Activated CD4-positive, alpha-beta T cell treated with anti-CD3 and anti-CD28 coated beads, Interleukin-2, amount 10 ng/mL, durations not matched to agents 7 days and 5 days (primary cell): ENCODE measurements at regions not wholly inside any gene's neighbourhood (a gene's known extent, or its start where the extent isn't known, plus 50 kb on each side); places are given as distances from the start of the nearest gene placed in this dataset.
"Not testable (repeated sequence)": the region's sequence is repeated elsewhere in the genome, so short reads cannot be mapped to it uniquely, and the experiment has no call there.

ENCODE experiments used
- CTCF ChIA-PET: fragments of 350-600 bp; sonication (Branson Sonifier 250); formaldehyde crosslinking; loops from one replicate; lab custom pipeline; 2021; ENCODE audit warnings: antibody characterized with exemption; lab: Charles Lee
- POLR2A ChIA-PET: fragments of 350-600 bp; sonication (Branson Sonifier 250); formaldehyde crosslinking; loops from one replicate; lab custom pipeline; 2021; ENCODE audit warnings: antibody characterized with exemption; lab: Charles Lee
- DNase-seq: peaks from one replicate; pipeline ENCODE4 v3.0.0-alpha.2; 2020
- H3K27ac Mint-ChIP-seq: one replicate; pipeline ENCODE4 v1.8.0; 2021; ENCODE audit warnings: mild to moderate bottlenecking, moderate library complexity, mixed read lengths
- H3K27me3 Mint-ChIP-seq: one replicate; pipeline ENCODE4 v1.8.0; 2021; ENCODE audit warnings: mixed read lengths
- H3K36me3 Mint-ChIP-seq: one replicate; pipeline ENCODE4 v1.8.0; 2021; ENCODE audit warnings: low read depth, mixed read lengths
- H3K4me1 Mint-ChIP-seq: one replicate; pipeline ENCODE4 v1.8.0; 2021; ENCODE audit warnings: mixed read lengths
- H3K4me3 Mint-ChIP-seq: one replicate; pipeline ENCODE4 v1.8.0; 2021; ENCODE audit warnings: mild to moderate bottlenecking, moderate library complexity, mixed read lengths
- H3K9me3 Mint-ChIP-seq: one replicate; pipeline ENCODE4 v1.8.0; 2021; ENCODE audit warnings: mixed read lengths

DNA sequence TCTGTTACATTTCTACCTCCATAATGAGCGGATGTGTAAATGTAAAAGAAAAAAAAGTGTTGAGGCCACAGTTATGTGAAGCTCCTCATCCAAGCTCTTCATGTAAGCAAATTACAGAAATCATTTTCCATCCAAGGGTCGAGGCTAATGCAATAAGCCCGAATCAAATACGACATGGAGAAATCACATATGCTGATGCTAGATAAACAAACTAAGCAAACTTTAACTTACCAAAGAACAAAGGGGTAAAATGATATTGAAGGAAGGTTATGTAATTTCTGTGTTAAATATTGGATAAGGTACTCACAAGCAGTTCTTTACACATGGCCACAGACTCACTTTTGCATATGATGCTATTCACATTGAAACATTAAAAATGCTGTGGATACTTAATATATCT is 310.2 kb upstream of the ID2 start:
- no peak for DNase-seq
- H3K27ac Mint-ChIP-seq: no peak overlapping the region
- no peak overlapping the region for H3K4me3 Mint-ChIP-seq
- ChIA-PET POLR2A (no interaction called here), CTCF (interaction anchor here (1.0 kb wide), 1 partner anchor 10 kb away, joined by 3 read pairs; no protein-coding TSS in a partner anchor)
- H3K27me3 Mint-ChIP-seq: peaks cover 8% of the 10 kb centered on the region
- H3K36me3 Mint-ChIP-seq: no peaks in the 10 kb centered on the region
- peaks cover 3% of the 10 kb centered on the region for H3K4me1 Mint-ChIP-seq
- H3K9me3 Mint-ChIP-seq: peaks cover 8% of the 10 kb centered on the region

DNA sequence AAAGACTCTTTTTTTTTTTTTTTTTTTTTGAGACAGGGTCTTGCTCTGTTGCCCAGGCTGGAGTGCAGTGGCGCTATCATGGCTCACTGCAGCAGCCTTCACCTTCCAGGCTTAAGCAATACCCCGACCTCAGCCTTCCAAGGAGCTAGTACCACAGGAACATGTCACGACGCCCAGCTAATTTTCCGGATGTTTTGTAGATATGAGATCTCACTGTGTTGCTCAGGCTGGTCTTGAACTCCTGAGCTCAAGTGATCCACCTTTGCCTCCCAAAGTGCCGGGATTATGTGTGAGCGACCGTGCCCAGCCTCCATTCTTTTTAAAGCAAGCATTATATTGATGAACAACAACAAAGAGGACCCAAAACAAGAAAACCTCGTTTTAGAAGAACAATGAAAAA is 307.1 kb upstream of the ID2 start:
- ChIA-PET CTCF (interaction anchor here (0.6 kb wide), 2 partner anchors 9 to 438 kb away, joined by 3 read pairs; no protein-coding TSS in a partner anchor), POLR2A (no interaction called here)
- H3K36me3 Mint-ChIP-seq: no peaks in the 10 kb centered on the region
- no peak for DNase-seq
- peaks cover 27% of the 10 kb centered on the region for H3K4me1 Mint-ChIP-seq
- peaks cover 8% of the 10 kb centered on the region for H3K27me3 Mint-ChIP-seq
- no peak overlapping the region for H3K4me3 Mint-ChIP-seq
- peaks cover 11% of the 10 kb centered on the region for H3K9me3 Mint-ChIP-seq
- no peak overlapping the region for H3K27ac Mint-ChIP-seq

GRCh38 chr2:8376603-8377410 is 305.0 kb upstream of the ID2 start:
- H3K4me1 Mint-ChIP-seq: peaks cover 27% of the 10 kb centered on the region
- peaks cover 8% of the 10 kb centered on the region for H3K27me3 Mint-ChIP-seq
- H3K36me3 Mint-ChIP-seq: no peaks in the 10 kb centered on the region
- no peak for DNase-seq
- peaks cover 11% of the 10 kb centered on the region for H3K9me3 Mint-ChIP-seq
- POLR2A ChIA-PET: no interaction called here
- peak overlapping the region; percentile 57 for H3K27ac Mint-ChIP-seq
- H3K4me3 Mint-ChIP-seq: no peak overlapping the region
- CTCF ChIA-PET: no interaction called here

DNA sequence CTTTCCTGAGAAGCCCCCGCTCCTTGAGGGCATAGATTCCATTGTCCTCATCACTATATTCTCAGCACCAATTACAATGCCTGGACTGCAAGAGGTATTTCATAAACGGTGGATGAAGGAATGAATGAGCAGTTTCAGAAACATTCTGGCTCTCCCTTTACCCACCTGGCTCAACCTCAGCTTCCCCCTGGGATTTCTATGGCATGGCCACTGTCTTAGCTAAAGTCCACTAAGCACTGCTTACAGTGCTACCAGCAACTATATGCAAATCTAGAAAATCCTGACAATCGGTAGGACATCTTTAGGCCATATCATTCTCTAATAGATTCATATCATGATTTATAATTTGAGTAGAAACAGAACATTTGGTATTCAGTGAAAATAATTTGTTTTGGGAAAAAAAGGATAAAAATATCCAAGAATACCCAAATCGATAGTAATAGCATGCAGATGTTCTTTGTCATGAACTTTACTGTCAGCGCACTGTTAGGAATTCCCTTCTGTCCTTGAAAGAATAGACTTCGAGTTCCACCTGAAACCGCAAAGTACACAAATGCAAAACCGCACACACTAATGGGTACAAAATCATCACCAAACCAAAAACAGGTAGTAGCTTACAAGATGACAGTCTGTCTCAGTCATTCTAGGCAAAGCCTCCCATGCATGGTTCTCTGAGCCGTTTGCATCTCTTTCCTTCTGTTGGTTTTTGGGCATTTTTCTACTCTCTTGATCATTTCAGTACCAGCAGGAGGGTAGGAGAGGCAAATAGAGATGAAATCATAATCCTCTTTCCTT is 303.6 kb upstream of the ID2 start:
- Mint-ChIP-seq H3K27me3 (peaks cover 3% of the 10 kb centered on the region), H3K27ac (no peak overlapping the region)

DNA sequence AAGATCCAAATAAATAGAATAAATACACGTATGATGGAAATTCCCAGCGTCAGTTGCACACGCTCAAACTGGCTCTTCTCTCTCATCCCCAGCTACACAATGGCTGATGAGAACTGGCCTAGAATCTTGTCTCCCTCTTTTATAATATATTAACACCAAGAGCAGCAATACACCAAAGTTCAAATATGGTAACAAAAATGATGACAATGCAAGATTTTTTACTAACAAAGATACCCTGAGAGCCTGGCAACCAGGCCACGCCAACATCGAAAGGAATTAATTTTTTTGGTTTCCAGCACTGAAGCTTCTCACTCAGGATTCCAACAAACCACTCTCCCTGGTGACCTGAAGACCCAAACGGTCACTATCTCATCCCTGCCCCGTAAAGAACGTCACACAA is 302.7 kb upstream of the ID2 start:
- Mint-ChIP-seq H3K9me3 (peaks cover 7% of the 10 kb centered on the region), H3K4me1 (peaks cover 31% of the 10 kb centered on the region), H3K27ac (no peak overlapping the region), H3K36me3 (no peaks in the 10 kb centered on the region), H3K4me3 (no peak overlapping the region), H3K27me3 (no peaks in the 10 kb centered on the region)
- DNase-seq: no peak
- ChIA-PET CTCF (interaction anchor here (1.9 kb wide), 1 partner anchor 10 kb away, joined by 6 read pairs; no protein-coding TSS in a partner anchor), POLR2A (no interaction called here)

More for the DNA sequence above, 303.6 kb upstream of the ID2 start:
- CTCF ChIA-PET: interaction anchor here (1.9 kb wide), 1 partner anchor 11 kb away, joined by 6 read pairs; no protein-coding TSS in a partner anchor
- no peaks in the 10 kb centered on the region for H3K36me3 Mint-ChIP-seq
- H3K4me1 Mint-ChIP-seq: peaks cover 27% of the 10 kb centered on the region
- H3K4me3 Mint-ChIP-seq: no peak overlapping the region
- no peak for DNase-seq
- peaks cover 9% of the 10 kb centered on the region for H3K9me3 Mint-ChIP-seq
- POLR2A ChIA-PET: no interaction called here

GRCh38 chr2:8379549-8379948 is 302.3 kb upstream of the ID2 start:
- Mint-ChIP-seq H3K36me3 (no peaks in the 10 kb centered on the region), H3K27ac (no peak overlapping the region), H3K9me3 (peaks cover 5% of the 10 kb centered on the region), H3K27me3 (no peaks in the 10 kb centered on the region), H3K4me3 (no peak overlapping the region), H3K4me1 (peaks cover 35% of the 10 kb centered on the region)
- CTCF ChIA-PET: interaction anchor here (1.9 kb wide), 1 partner anchor 10 kb away, joined by 6 read pairs; no protein-coding TSS in a partner anchor
- no peak for DNase-seq
- POLR2A ChIA-PET: no interaction called here

- Mint-ChIP-seq H3K9me3 (peaks cover 3% of the 10 kb centered on the region), H3K36me3 (peaks cover under 1% of the 10 kb centered on the region), H3K4me1 (peaks cover 36% of the 10 kb centered on the region), H3K27me3 (no peaks in the 10 kb centered on the region), H3K4me3 (no peak overlapping the region), H3K27ac (no peak overlapping the region)
- ChIA-PET POLR2A (no interaction called here), CTCF (interaction anchor here (1.1 kb wide), 1 partner anchor 79 kb away, joined by 3 read pairs; no protein-coding TSS in a partner anchor)
- no peak for DNase-seq
These were observed 301.8 kb upstream of the ID2 start for GRCh38 chr2:8380026-8380425.

DNA sequence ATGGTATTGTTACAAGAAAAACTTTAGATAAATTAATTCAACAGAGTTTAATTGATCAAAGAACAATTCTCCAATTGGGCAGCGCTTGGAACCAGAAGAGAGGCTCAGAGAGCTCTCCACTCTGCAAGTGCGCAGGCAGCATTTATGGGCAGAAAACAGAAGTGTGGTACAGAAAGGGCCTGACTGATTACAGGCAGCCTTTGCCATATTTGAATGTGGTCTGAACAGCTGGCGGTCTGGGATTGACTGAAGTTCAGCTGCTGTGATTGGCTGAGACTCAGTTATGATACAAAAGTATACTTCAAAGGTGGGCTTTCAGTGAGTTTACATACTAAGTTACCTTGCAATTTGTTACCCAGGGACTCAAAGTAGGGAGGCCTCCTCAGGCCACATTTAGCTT is 301.3 kb upstream of the ID2 start:
- Mint-ChIP-seq H3K27ac (no peak overlapping the region), H3K36me3 (peaks cover 2% of the 10 kb centered on the region), H3K4me3 (no peak overlapping the region), H3K27me3 (no peaks in the 10 kb centered on the region), H3K4me1 (peaks cover 36% of the 10 kb centered on the region), H3K9me3 (peaks cover 3% of the 10 kb centered on the region)
- CTCF ChIA-PET: interaction anchor here (0.9 to 1.1 kb wide), 2 partner anchors 35 to 79 kb away, joined by 3 read pairs; no protein-coding TSS in a partner anchor
- no peak for DNase-seq
- POLR2A ChIA-PET: interaction anchor here (0.6 kb wide), 1 partner anchor 73 kb away, joined by 3 read pairs; no protein-coding TSS in a partner anchor

DNA sequence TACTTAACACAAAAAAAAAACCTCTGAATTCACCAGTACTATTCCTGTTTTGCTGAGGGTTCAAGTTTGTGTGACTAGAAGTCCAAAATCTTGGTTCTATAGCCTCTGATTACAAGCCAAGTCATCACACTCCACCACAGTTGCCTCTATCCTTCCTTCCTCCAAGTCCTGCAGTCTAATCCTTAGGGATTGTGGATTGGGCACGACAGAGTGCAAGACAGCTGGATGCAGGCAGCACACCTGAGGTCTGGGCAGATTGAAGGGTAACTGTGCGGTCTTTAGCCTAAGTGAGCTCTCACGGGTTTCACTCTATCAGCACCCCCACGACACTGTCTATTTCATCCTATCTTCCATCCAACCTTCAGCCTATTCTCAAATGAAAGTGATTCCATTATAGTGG is 299.4 kb upstream of the ID2 start:
- ChIA-PET POLR2A (no interaction called here), CTCF (interaction anchor here (1.2 kb wide), 1 partner anchor 94 kb away, joined by 3 read pairs; no protein-coding TSS in a partner anchor)
- H3K4me3 Mint-ChIP-seq: no peak overlapping the region

GRCh38 chr2:8386748-8387147 is 295.1 kb upstream of the ID2 start:
- H3K27me3 Mint-ChIP-seq, POLR2A ChIA-PET, DNase-seq, H3K9me3 Mint-ChIP-seq, H3K36me3 Mint-ChIP-seq, H3K4me3 Mint-ChIP-seq, H3K27ac Mint-ChIP-seq: not testable (repeated sequence)
- H3K4me1 Mint-ChIP-seq: peaks cover 12% of the 10 kb centered on the region
- CTCF ChIA-PET: interaction anchor here (0.5 to 0.6 kb wide), 4 partner anchors 13 to 1748 kb away, joined by 3 to 5 read pairs (median 4); no protein-coding TSS in a partner anchor

More for the DNA sequence above, 299.4 kb upstream of the ID2 start:
- H3K4me1 Mint-ChIP-seq: peaks cover 25% of the 10 kb centered on the region
- peaks cover 3% of the 10 kb centered on the region for H3K9me3 Mint-ChIP-seq
- no peak overlapping the region for H3K27ac Mint-ChIP-seq
- no peak for DNase-seq
- no peaks in the 10 kb centered on the region for H3K27me3 Mint-ChIP-seq
- peaks cover 2% of the 10 kb centered on the region for H3K36me3 Mint-ChIP-seq

- H3K9me3 Mint-ChIP-seq: peaks cover 2% of the 10 kb centered on the region
- no peak overlapping the region for H3K4me3 Mint-ChIP-seq
- CTCF ChIA-PET: interaction anchor here (1.6 to 1.9 kb wide), 2 partner anchors 10 to 41 kb away, joined by 4 to 6 read pairs; no protein-coding TSS in a partner anchor
- peaks cover 10% of the 10 kb centered on the region for H3K4me1 Mint-ChIP-seq
- H3K27me3 Mint-ChIP-seq: no peaks in the 10 kb centered on the region
- peaks cover 2% of the 10 kb centered on the region for H3K36me3 Mint-ChIP-seq
- DNase-seq: no peak
- POLR2A ChIA-PET: no interaction called here
- no peak overlapping the region for H3K27ac Mint-ChIP-seq
These were observed 293.1 kb upstream of the ID2 start for GRCh38 chr2:8388781-8389180.

DNA sequence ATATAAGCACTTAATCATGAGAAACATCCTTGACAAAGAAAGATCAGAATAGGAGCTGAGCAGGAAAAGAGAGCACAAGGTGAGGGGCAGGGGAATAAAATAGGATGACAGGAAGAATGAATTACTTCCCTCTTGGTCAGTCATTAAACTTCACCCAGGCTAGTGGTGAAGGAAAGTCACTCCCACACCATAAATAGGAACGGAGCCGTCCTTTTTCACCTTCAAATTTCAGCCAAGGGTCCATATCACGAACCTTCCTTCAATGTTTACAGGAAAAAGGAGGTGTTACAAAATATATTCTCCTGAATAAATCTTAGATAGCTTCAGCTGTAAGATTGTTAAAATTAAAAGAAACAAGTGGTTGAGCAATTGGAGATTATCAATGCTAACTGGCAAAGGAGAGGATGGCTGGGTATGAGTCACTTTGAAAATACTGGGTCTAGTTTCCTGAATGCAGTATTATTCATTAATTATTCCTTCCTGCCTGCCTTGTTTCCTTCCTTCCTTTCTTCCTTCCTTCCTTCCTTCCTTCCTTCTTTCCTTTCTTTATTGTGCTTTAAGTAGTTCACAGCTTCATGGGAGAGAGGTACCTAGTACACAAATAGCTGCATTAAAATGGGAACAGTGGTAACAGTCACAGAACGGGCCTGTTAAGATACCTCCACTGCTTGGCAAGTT is 292.3 kb upstream of the ID2 start:
- peaks cover 4% of the 10 kb centered on the region for H3K4me1 Mint-ChIP-seq
- no peak for DNase-seq
- H3K27ac Mint-ChIP-seq: no peak overlapping the region
- peaks cover 2% of the 10 kb centered on the region for H3K9me3 Mint-ChIP-seq
- no peak overlapping the region for H3K4me3 Mint-ChIP-seq
- peaks cover 2% of the 10 kb centered on the region for H3K36me3 Mint-ChIP-seq
- ChIA-PET CTCF (interaction anchor here (0.7 to 1.9 kb wide), 3 partner anchors 11 to 318 kb away, joined by 3 to 6 read pairs (median 4); no protein-coding TSS in a partner anchor), POLR2A (no interaction called here)
- no peaks in the 10 kb centered on the region for H3K27me3 Mint-ChIP-seq
